GM21515 (cell line): ENCODE measurements at regions not wholly inside any gene's neighbourhood (a gene's known extent, or its start where the extent isn't known, plus 50 kb on each side); places are given as distances from the start of the nearest gene placed in this dataset.
"Not testable (repeated sequence)": the region's sequence is repeated elsewhere in the genome, so short reads cannot be mapped to it uniquely, and the experiment has no call there.

Experiments used
- ATAC-seq: cut with Tn5 transposase; IDR thresholded peaks from one replicate; pipeline ENCODE4 v1.9.1; 2021; ENCODE audit not compliant: unreplicated experiment

- no peak for ATAC-seq
These were observed 110.8 kb downstream of the ZNF22 start for GRCh38 chr10:45111509-45111908.

DNA sequence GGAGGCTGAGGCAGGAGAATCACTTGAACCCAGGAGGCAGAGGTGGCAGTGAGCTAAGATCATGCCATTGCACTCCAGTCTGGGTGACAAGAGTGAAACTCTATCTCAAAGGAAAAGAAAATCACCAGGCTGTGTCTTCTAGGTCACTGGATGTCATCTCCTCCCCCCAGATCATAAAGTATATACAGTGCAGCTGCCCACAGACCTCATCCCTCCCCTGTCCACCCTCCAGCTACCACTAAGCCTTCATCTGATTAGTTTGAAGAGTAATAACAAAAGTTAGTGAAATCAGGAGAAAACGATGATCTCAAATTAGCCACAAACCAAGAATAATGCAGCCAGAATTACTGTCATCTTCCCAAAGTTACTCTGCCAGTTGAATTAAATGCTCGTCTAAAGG is 117.2 kb downstream of the ZNF22 start:
- ATAC-seq = not testable (repeated sequence)

DNA sequence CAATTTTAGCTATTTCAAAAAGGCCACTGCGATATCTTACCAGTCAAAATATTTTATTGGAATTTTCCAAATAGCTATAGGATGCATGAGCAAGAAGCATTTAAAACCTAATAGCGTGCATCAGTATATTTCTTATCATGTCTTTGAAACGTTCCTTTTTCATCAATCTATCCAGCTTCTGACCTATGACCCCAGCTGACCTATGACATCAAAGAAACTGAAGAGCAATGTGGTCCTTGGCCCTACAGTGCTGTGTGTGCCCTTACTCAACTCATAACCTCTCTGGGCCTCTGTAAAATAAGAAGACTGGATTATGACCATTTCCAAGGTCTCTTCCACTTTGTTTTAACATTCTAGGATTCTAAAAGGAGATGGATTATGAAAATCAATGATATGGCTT is 118.2 kb downstream of the ZNF22 start:
- ATAC-seq = no peak

- not testable (repeated sequence) for ATAC-seq
These were observed 121.6 kb downstream of the ZNF22 start for GRCh38 chr10:45122180-45122860.

- ATAC-seq = no peak
These were observed 134.9 kb downstream of the ZNF22 start for GRCh38 chr10:45135443-45136198.

GRCh38 chr10:45136256-45136655 is 135.5 kb downstream of the ZNF22 start:
- no peak for ATAC-seq

GRCh38 chr10:45144326-45145070 is 143.8 kb downstream of the ZNF22 start:
- no peak for ATAC-seq

DNA sequence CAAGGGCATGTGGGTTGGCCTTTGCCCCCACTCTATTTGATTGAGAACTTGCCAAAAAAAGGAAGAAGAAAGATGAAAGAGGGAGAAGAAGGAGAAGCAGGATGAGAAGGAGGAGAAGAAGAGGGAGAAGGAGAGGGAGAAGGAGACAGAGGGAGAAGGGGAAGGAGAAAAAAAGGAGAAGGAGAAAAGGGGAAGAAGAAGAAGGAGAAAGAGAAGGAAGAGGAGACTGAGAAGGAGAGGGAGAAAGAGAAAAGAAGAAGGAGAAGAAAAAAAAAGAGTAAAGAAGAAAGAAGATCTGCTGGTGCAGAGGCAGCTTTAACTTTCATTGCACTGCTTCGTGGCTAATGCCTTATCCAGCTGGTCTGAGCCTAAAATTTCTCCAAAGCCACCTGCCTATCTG is 144.4 kb downstream of the ZNF22 start:
- ATAC-seq = not testable (repeated sequence)

DNA sequence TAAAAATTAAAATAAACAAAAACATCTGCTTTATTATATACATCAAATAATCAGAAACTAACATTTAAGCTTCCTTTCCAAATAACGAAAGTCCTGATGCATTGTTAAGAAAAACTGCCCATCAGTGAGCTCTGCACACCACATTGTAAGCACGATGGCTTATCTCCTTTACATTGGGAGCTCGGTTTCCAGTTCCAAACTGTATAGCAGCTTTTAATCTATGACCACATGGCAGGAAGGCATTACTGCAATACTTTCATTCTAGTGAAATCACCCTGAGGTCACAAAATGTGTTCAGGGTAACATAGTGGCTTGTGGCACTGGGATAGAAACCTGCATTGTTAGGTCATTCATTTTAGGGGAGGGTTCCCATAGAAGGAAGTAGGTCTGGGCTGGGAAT is 146.3 kb downstream of the ZNF22 start:
- ATAC-seq = no peak

DNA sequence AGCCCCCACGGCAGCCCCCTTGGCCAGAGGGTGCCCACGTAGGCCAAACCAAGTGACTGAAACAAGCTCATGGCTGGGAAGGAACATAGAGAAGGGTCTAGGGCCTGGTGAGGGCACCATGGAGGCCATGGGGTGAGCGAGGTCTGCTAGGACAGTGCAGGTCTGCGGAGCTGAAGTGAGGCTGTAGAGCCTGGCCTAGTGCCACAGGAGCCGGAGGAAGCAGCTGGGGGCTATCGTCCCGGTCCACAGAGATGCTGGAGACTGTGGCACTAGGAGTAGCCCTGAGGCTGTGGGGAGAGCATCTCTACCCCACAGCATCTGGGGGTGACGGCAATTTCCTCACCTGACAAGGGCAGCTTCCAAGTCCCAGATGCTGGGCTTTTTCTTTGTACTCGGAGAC is 150.3 kb downstream of the ZNF22 start:
- ATAC-seq = no peak

DNA sequence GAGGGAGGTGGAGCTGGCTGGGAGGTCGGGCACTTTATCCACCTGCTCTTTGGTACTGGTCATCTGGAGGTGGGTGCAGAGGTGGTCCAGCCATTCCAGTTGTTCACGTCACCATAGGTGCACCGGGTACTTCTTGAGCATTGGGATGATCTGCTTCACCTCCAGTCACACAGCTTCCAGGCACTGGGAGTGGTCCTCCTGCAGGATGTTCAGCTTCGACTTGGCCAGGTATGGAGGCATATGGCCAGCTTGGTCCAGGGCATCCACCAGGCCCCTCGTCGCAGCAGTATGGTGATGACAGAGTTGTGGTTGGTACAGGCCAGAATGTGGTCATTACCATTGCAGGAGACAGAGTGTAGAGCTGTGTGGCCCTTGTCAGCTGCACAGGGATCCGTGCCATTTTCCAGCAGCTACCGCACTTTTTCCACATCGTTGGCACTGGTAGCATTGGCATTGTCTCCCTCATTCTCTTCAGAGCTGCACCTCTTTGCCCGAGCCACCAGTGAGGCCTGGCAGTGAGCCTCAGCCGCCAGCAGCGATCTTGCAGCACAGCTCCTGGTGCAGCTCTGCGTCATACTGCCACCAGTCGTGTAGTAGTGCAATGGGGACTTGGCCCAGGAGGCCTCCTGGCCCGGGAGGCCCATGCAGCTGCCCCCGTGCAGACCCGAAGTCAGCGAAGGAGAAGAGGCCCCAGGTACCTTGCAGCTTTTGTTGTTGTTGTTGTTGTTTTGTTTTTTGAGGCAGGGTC is 150.9 kb downstream of the ZNF22 start:
- no peak for ATAC-seq

- ATAC-seq = no peak
These were observed 152.0 kb downstream of the ZNF22 start for GRCh38 chr10:45152726-45153125.

- no peak for ATAC-seq
These were observed 153.8 kb downstream of the ZNF22 start for GRCh38 chr10:45154502-45154901.

DNA sequence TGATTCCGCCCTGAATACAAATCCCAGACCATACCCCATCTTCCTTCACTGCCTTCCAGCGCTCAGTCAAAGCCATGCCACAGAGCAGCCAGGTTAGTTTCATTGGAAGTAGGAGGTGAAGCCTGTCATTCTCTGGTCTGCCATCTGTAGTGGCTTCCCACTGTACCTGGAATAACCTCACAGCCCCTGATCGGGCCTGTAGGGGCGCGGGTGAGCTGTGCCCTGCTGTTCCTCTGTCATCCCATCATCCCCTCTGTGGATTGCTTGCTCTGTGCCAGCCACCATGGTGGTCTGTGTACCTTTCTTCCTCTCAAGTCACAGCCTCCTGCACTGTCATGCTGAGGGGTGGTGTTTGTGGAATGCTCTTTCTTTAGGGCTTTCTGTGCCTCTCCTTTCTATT is 155.1 kb downstream of the ZNF22 start:
- ATAC-seq = no peak

DNA sequence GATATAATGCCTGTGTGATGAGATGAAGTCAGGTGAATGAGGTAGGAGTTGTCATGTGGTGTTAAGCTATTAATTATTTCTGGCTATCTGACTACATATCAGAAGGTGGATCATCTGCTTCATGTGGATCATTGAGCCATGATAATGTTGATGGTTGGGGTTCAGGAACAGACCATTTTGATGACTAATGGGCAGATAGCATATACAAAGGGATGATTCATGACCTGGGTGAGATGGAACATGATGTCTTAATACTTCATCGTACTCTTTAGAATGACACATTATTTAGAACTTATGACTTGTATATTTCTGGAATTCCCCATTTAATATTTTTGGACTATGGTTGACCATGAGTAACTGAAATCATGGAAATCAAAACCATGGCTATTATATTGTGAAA is 155.1 kb downstream of the OR13A1 start:
- ATAC-seq = no peak

DNA sequence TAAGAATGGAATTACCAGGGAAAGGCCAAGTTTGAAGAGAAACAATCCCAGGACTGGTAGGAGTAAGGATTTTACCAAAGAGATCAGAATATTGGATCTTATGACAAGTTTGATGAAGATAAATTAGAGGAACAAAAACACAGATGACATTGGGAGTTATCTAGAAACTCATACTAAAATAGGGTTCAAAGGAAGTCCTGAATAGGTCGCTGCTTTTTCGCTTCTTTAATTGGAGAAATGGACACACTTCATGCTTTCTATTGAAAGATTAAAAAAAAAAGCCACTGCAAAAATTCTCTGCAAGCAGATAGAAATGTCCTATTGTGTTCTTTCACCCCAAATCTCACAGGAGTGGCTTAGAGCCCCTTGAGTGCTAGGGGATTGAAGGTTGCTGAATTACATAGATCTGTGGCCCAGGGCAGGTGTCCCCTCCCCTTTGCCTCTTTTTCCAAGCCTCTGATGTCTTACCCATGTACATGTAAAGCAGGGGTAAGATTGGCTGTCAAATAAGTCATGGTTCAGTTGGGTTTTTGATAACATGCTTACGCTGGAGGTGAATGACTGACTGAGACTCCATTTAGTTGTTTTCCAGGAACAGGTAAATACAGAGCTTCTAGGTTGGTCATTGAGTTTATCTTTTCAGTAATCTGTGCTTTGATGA is 152.0 kb downstream of the OR13A1 start:
- ATAC-seq = no peak

DNA sequence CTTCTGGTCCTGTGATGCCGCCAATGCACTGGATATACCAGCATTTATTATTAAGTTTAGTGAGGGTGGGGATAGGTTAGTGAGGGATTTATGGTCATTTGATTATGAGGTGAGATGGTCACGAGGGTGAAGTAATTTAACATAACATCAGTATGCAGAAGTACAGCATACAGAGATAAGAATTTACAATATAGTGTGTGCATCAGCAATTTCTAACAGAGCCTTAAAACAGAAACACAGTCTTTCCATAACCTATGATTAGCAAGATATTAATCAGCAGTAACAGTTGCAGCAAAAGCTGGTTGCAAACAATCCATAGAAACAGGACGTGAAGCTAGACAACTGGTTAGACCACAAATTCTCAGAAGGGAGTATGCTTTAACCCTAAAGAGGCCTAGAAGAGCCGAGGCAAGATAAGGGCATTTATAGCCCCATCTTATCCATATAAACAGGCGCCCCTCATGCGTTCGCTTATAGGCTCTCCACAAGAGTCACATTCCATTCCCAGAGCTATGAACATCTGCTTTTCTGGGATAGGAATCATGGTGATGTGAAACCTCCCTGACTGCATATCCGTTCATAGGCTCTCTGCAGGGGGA is 139.8 kb downstream of the OR13A1 start:
- not testable (repeated sequence) for ATAC-seq

- no peak for ATAC-seq
These were observed 135.7 kb downstream of the OR13A1 start for GRCh38 chr10:45179691-45180090.

- ATAC-seq = no peak
These were observed 134.9 kb downstream of the OR13A1 start for GRCh38 chr10:45180507-45180906.
